Stomach (tissue), 4 donors: ENCODE measurements at regions not wholly inside any gene's neighbourhood (a gene's known extent, or its start where the extent isn't known, plus 50 kb on each side); places are given as distances from the start of the nearest gene placed in this dataset.

Experiments
- POLR2A ChIP-seq, 4 donors: fragments of 450-650 bp; IDR thresholded peaks; one replicate each; pipeline ENCODE4 v1.6.1; 2016; ENCODE audit warnings: antibody characterized with exemption in 4 of 4, control low read depth in 2 of 4, mild to moderate bottlenecking in 1 of 4, moderate library complexity in 1 of 4
- TF ChIP-seq, protein P1 (sequence below), 7 experiments: fragments of 450-650 bp in 4 of 7; fragments of 200-600 bp in 3 of 7; sonication (generic) in 3 of 7; IDR thresholded peaks; one replicate each; pipeline ENCODE4 v1.5.1; 2016 to 2019; ENCODE audit warnings: antibody characterized with exemption in 7 of 7, control low read depth in 2 of 7, mild to moderate bottlenecking in 1 of 7

GRCh38 chr21:33984021-33984481 lies 68.4 kb upstream of the ATP5PO start:
- no peak for TF ChIP-seq POLR2A (IDR thresholded peaks at IDR 0.05)
- TF ChIP-seq, protein P1, sequence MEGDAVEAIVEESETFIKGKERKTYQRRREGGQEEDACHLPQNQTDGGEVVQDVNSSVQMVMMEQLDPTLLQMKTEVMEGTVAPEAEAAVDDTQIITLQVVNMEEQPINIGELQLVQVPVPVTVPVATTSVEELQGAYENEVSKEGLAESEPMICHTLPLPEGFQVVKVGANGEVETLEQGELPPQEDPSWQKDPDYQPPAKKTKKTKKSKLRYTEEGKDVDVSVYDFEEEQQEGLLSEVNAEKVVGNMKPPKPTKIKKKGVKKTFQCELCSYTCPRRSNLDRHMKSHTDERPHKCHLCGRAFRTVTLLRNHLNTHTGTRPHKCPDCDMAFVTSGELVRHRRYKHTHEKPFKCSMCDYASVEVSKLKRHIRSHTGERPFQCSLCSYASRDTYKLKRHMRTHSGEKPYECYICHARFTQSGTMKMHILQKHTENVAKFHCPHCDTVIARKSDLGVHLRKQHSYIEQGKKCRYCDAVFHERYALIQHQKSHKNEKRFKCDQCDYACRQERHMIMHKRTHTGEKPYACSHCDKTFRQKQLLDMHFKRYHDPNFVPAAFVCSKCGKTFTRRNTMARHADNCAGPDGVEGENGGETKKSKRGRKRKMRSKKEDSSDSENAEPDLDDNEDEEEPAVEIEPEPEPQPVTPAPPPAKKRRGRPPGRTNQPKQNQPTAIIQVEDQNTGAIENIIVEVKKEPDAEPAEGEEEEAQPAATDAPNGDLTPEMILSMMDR (IDR thresholded peaks at IDR 0.05), result no peak
